PC-3 (cell line): ENCODE measurements at regions not wholly inside any gene's neighbourhood (a gene's known extent, or its start where the extent isn't known, plus 50 kb on each side); places are given as distances from the start of the nearest gene placed in this dataset.

Experiments
- CTCF ChIP-seq: fragments of 300-600 bp; sonication (generic); conservative IDR thresholded peaks from 2 replicates; pipeline ENCODE4 v1.5.1; 2017; ENCODE audit warnings: antibody characterized with exemption, low read depth, mild to moderate bottlenecking, low read length
- EZH2 ChIP-seq: fragments of 300-600 bp; sonication (generic); IDR thresholded peaks from one replicate; pipeline ENCODE4 v1.6.1; 2017; ENCODE audit warnings: antibody characterized with exemption, mild to moderate bottlenecking, low read length; ENCODE audit not compliant: unreplicated experiment
- EZH2phosphoT487 ChIP-seq: fragments of 300-600 bp; sonication (generic); IDR thresholded peaks from 2 replicates; pipeline ENCODE4 v1.6.1; 2018; ENCODE audit warnings: mild to moderate bottlenecking, antibody characterized with exemption, low read length, borderline replicate concordance

GRCh38 chr13:48159826-48160225, 64.9 kb upstream of the MED4 start:
- no peak for TF ChIP-seq CTCF
- TF ChIP-seq EZH2phosphoT487 = no peak
- no peak for TF ChIP-seq EZH2
